GM23338 (cell line): ENCODE measurements at regions not wholly inside any gene's neighbourhood (a gene's known extent, or its start where the extent isn't known, plus 50 kb on each side); places are given as distances from the start of the nearest gene placed in this dataset.

Source experiments
- ATAC-seq: fragments of 200-7000 bp; cut with Tn5 transposase; 3 replicates; pipeline ENCODE4 v1.9.1; 2020
- DNase-seq: peaks from one replicate; pipeline ENCODE4 v3.0.0-alpha.2; 2015; ENCODE audit warnings: low spot score
- H2AFZ ChIP-seq: fragments of 200-600 bp; sonication (generic); 2 replicates; pipeline ENCODE4 v1.8.0; 2016; ENCODE audit warnings: antibody characterized with exemption, mild to moderate bottlenecking, moderate library complexity
- H3F3A ChIP-seq: fragments of 200-600 bp; sonication (generic); replicated peaks from 2 replicates; pipeline ENCODE4 v1.8.0; 2017; ENCODE audit warnings: antibody characterized with exemption, mixed run types, low read depth
- H3K27ac ChIP-seq: fragments of 200-600 bp; sonication (generic); 2 replicates; pipeline ENCODE4 v1.6.1; 2016; ENCODE audit warnings: low read depth
- H3K27me3 ChIP-seq: fragments of 200-600 bp; sonication (generic); 2 replicates; pipeline ENCODE4 v1.8.0; 2016; ENCODE audit warnings: mild to moderate bottlenecking, mixed run types, moderate library complexity; ENCODE audit not compliant: insufficient read depth
- H3K36me3 ChIP-seq: fragments of 200-600 bp; sonication (generic); 2 replicates; pipeline ENCODE4 v1.8.0; 2016; ENCODE audit warnings: mild to moderate bottlenecking; ENCODE audit not compliant: insufficient read depth
- H3K4me1 ChIP-seq: fragments of 200-600 bp; sonication (generic); 2 replicates; pipeline ENCODE4 v1.8.0; 2016; ENCODE audit warnings: mild to moderate bottlenecking, moderate library complexity; ENCODE audit not compliant: insufficient read depth
- H3K4me2 ChIP-seq: fragments of 200-600 bp; sonication (generic); 2 replicates; pipeline ENCODE4 v1.7.1; 2017; ENCODE audit warnings: mixed run types
- H3K4me3 ChIP-seq: fragments of 200-600 bp; sonication (generic); 2 replicates; pipeline ENCODE4 v1.6.1; 2016; ENCODE audit warnings: mixed run types
- H3K79me2 ChIP-seq: fragments of 200-600 bp; sonication (generic); replicated peaks from 2 replicates; pipeline ENCODE4 v1.8.0; 2017; ENCODE audit warnings: mild to moderate bottlenecking; ENCODE audit not compliant: insufficient read depth
- H3K9me2 ChIP-seq: fragments of 200-600 bp; sonication (generic); 2 replicates; pipeline ENCODE4 v1.8.0; 2017; ENCODE audit not compliant: insufficient read depth
- H4K20me1 ChIP-seq: fragments of 200-600 bp; sonication (generic); replicated peaks from 2 replicates; pipeline ENCODE4 v1.8.0; 2017; ENCODE audit warnings: mild to moderate bottlenecking; ENCODE audit not compliant: insufficient read depth
- H3K27ac Mint-ChIP-seq: 2 replicates; pipeline ENCODE4 v1.8.0; 2020; ENCODE audit warnings: inconsistent platforms, mild to moderate bottlenecking, moderate library complexity, mixed read lengths
- H3K27me3 Mint-ChIP-seq: 3 replicates; pipeline ENCODE4 v1.8.0; 2022; ENCODE audit warnings: low read depth, mild to moderate bottlenecking, moderate library complexity, mixed read lengths, inconsistent platforms; ENCODE audit not compliant: insufficient read depth, poor library complexity
- H3K36me3 Mint-ChIP-seq: 3 replicates; pipeline ENCODE4 v1.8.0; 2021; ENCODE audit warnings: low read depth, mild to moderate bottlenecking, inconsistent platforms, moderate library complexity, mixed read lengths
- H3K4me1 Mint-ChIP-seq: 3 replicates; pipeline ENCODE4 v1.8.0; 2020; ENCODE audit warnings: mild to moderate bottlenecking, inconsistent platforms, mixed read lengths
- H3K4me3 Mint-ChIP-seq: 3 replicates; pipeline ENCODE4 v1.8.0; 2021; ENCODE audit warnings: moderate library complexity, mild to moderate bottlenecking, inconsistent platforms, mixed read lengths
- H3K9me3 Mint-ChIP-seq: 3 replicates; pipeline ENCODE4 v1.8.0; 2020; ENCODE audit warnings: moderate library complexity, mild to moderate bottlenecking, inconsistent platforms, mixed read lengths
- CREB1 ChIP-seq: fragments of 250-450 bp; sonication (Bioruptor Pico); IDR thresholded peaks from 2 replicates; pipeline ENCODE4 v1.5.0; 2020; ENCODE audit warnings: low read depth, mild to moderate bottlenecking, moderate library complexity
- CTCF ChIP-seq, 2 experiments: fragments of 200-600 bp in 1 of 2; sonication (generic) in 1 of 2; conservative IDR thresholded peaks; 2 replicates each; pipeline versions ENCODE4 v1.5.1 to v1.6.1; 2016 to 2017; ENCODE audit warnings: antibody characterized with exemption in 2 of 2, low read depth in 2 of 2, mild to moderate bottlenecking in 2 of 2, moderate library complexity in 1 of 2
- ETS1 ChIP-seq: IDR thresholded peaks from 2 replicates; pipeline ENCODE4 v1.6.1; 2016; ENCODE audit warnings: antibody characterized with exemption
- EZH2phosphoT487 ChIP-seq: fragments of 200-600 bp; sonication (generic); IDR thresholded peaks from one replicate; pipeline ENCODE4 v1.8.1; 2018; ENCODE audit warnings: antibody characterized with exemption; ENCODE audit not compliant: unreplicated experiment
- NANOG ChIP-seq: IDR thresholded peaks from 2 replicates; pipeline ENCODE4 v1.6.1; 2016; ENCODE audit warnings: antibody characterized with exemption, borderline replicate concordance
- POLR2AphosphoS5 ChIP-seq: IDR thresholded peaks from 2 replicates; pipeline ENCODE4 v1.6.1; 2016; ENCODE audit warnings: antibody characterized with exemption, low read depth
- STAT1 ChIP-seq: IDR thresholded peaks from one replicate; pipeline ENCODE4 v1.6.1; 2016; ENCODE audit warnings: antibody characterized with exemption; ENCODE audit not compliant: unreplicated experiment
- ZNF114 ChIP-seq: fragments of 250-450 bp; sonication (Bioruptor Pico); IDR thresholded peaks from 2 replicates; pipeline ENCODE4 v1.5.0; 2020; ENCODE audit warnings: mild to moderate bottlenecking, moderate library complexity
- TF ChIP-seq, protein P1 (sequence below): IDR thresholded peaks from one replicate; pipeline ENCODE4 v1.6.1; 2018; ENCODE audit warnings: antibody characterized with exemption; ENCODE audit not compliant: unreplicated experiment

DNA sequence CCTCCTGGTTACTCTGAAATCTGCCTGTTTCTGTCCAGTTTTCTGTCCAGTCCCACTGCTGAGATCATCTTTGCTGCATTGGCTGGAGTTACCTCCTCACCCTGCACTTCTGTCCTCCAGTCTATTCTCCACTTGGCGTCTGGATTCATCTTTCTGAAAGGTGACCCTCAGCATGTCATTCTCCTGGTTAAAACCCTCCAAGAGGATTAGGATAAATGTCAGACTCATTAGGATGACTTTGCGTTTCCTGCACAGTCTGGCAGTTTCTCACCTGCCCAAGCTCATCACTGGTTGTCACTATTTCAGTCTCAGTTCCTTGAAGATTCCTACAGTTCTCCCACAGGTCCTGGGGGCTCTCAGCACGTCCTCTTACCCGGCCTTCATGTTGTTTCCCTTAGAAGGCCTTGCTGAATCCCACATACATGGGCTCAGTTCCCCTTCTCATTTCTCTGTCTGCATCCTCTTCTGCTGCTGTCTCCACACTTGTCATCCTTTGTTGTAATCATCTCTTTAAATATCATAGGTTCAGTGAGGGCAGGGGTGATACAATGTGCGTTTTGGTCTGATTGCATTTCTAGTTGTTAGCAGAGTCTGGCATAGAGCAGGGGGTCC lies 374.8 kb downstream of the QKI start (continued):
- no peak for TF ChIP-seq ETS1

DNA sequence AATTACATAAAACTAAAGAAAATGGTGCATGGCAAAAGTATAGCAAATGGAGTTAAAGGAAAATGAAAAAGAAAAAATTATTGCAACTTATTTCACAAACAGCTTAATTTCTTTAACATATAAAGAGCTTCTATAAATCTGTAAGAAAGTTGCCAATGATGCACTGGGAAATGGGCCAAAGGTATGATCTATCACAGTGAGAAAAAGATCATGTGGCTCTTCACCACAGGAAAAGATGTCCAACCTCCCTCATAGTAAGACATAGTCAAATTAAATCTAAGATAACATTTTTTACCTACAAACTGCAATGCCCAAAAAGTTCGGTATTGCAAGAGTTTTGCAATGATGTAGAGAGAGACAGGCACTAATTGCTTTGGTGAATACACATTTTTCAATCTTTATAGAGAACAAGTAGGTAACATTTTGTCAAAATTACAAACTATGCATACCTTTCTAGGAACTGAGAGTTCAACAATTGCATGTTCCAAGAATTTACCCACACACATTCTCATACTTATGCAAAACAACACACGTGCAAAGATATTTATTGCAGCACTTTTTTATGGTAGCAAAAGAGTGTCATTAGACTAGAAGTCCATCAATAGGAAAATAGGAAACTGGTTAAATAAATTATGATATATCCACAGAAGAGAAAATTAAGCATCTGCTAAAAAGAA lies 372.6 kb downstream of the QKI start:
- no peak overlapping the region for H3K27ac ChIP-seq
- no peaks in the 10 kb centered on the region for H3K27me3 ChIP-seq
- no peaks in the 10 kb centered on the region for H3F3A ChIP-seq
- ATAC-seq, result no peak
- Mint-ChIP-seq H3K4me3 (no peak overlapping the region), H3K9me3 (no peaks in the 10 kb centered on the region), H3K36me3 (no peaks in the 10 kb centered on the region), H3K27me3 (no peaks in the 10 kb centered on the region), H3K27ac (no peak overlapping the region), H3K4me1 (peaks cover 6% of the 10 kb centered on the region; the same call in 2 of the 3 replicates)
- no peaks in the 10 kb centered on the region for H3K79me2 ChIP-seq
- H3K4me1 ChIP-seq, result no peaks in the 10 kb centered on the region
- DNase-seq, result no peak
- peaks cover 3% of the 10 kb centered on the region; the same call in 1 of the 2 replicates for H3K9me2 ChIP-seq
- no peak overlapping the region for H3K4me2 ChIP-seq
- TF ChIP-seq NANOG (no peak), CTCF (conservative IDR thresholded peaks at IDR 0.05; ENCODE audit: low read depth in 2 of 2) (no peak), POLR2AphosphoS5 (no peak), ZNF114 (CRISPR knock-in tag) (no peak), STAT1 (no peak), CREB1 (CRISPR knock-in tag) (no peak), EZH2phosphoT487 (no peak), ETS1 (no peak)
- TF ChIP-seq, protein P1, sequence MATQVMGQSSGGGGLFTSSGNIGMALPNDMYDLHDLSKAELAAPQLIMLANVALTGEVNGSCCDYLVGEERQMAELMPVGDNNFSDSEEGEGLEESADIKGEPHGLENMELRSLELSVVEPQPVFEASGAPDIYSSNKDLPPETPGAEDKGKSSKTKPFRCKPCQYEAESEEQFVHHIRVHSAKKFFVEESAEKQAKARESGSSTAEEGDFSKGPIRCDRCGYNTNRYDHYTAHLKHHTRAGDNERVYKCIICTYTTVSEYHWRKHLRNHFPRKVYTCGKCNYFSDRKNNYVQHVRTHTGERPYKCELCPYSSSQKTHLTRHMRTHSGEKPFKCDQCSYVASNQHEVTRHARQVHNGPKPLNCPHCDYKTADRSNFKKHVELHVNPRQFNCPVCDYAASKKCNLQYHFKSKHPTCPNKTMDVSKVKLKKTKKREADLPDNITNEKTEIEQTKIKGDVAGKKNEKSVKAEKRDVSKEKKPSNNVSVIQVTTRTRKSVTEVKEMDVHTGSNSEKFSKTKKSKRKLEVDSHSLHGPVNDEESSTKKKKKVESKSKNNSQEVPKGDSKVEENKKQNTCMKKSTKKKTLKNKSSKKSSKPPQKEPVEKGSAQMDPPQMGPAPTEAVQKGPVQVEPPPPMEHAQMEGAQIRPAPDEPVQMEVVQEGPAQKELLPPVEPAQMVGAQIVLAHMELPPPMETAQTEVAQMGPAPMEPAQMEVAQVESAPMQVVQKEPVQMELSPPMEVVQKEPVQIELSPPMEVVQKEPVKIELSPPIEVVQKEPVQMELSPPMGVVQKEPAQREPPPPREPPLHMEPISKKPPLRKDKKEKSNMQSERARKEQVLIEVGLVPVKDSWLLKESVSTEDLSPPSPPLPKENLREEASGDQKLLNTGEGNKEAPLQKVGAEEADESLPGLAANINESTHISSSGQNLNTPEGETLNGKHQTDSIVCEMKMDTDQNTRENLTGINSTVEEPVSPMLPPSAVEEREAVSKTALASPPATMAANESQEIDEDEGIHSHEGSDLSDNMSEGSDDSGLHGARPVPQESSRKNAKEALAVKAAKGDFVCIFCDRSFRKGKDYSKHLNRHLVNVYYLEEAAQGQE, result no peak
- H3K36me3 ChIP-seq, result no peaks in the 10 kb centered on the region
- H3K4me3 ChIP-seq, result no peak overlapping the region
- H4K20me1 ChIP-seq, result no peaks in the 10 kb centered on the region
- no peak overlapping the region for H2AFZ ChIP-seq
